Activated T-cell treated with anti-CD3 and anti-CD28 coated beads for 24 hours (primary cell): ENCODE measurements at regions not wholly inside any gene's neighbourhood (a gene's known extent, or its start where the extent isn't known, plus 50 kb on each side); places are given as distances from the start of the nearest gene placed in this dataset.

Source experiments
- DNase-seq: peaks from one replicate; pipeline ENCODE4 v3.0.0-alpha.2; 2020; ENCODE audit warnings: low read depth

GRCh38 chr22:48955351-48956311 is 872.0 kb downstream of the BRD1 start:
- DNase-seq: no peak

GRCh38 chr22:48954781-48955311 is 872.8 kb downstream of the BRD1 start:
- DNase-seq: no peak

GRCh38 chr22:48953830-48954229 is 873.8 kb downstream of the BRD1 start:
- no peak for DNase-seq

- DNase-seq: no peak
Observed at GRCh38 chr22:48953103-48953720, 874.5 kb downstream of the BRD1 start.

GRCh38 chr22:48952256-48953102 is 875.2 kb downstream of the BRD1 start:
- DNase-seq: no peak

GRCh38 chr22:48951836-48952235 is 875.8 kb downstream of the BRD1 start:
- DNase-seq: no peak

GRCh38 chr22:48950151-48950915 is 877.3 kb downstream of the BRD1 start:
- DNase-seq: no peak

- no peak for DNase-seq
Observed at GRCh38 chr22:48949375-48950149, 878.1 kb downstream of the BRD1 start.

- DNase-seq: no peak
Observed at GRCh38 chr22:48948575-48949170, 879.0 kb downstream of the BRD1 start.

GRCh38 chr22:48947636-48948035 is 880.0 kb downstream of the BRD1 start:
- no peak for DNase-seq

GRCh38 chr22:48945621-48946458 is 881.8 kb downstream of the BRD1 start:
- no peak for DNase-seq

- DNase-seq: no peak
Observed at GRCh38 chr22:48944751-48945620, 882.7 kb downstream of the BRD1 start.

- DNase-seq: no peak
Observed at GRCh38 chr22:48944433-48944750, 883.3 kb downstream of the BRD1 start.

GRCh38 chr22:48943567-48944432 is 883.9 kb downstream of the BRD1 start:
- no peak for DNase-seq

- no peak for DNase-seq
Observed at GRCh38 chr22:48942698-48943566, 884.7 kb downstream of the BRD1 start.

GRCh38 chr22:48941903-48942575 is 885.6 kb downstream of the BRD1 start:
- DNase-seq: no peak
